ENCODE measurements at regions not wholly inside any gene's neighbourhood (a gene's known extent, or its start where the extent isn't known, plus 50 kb on each side); places are given as distances from the start of the nearest gene placed in this dataset.
A peak's percentile ranks its signal among the peaks of the same experiment; 100 is the strongest.

- Mint-ChIP-seq H3K27me3 (no peaks in the 10 kb centered on the region), H3K9me3 (no peaks in the 10 kb centered on the region), H3K27ac (ENCODE audit: low read depth) (no peak overlapping the region), H3K36me3 (ENCODE audit: insufficient read depth) (no peaks in the 10 kb centered on the region), H3K4me3 (no peak overlapping the region), H3K4me1 (no peaks in the 10 kb centered on the region)
- no peak for DNase-seq (ENCODE audit: low spot score in 2 of 2)
- no peak for ATAC-seq (replicated peaks; ENCODE audit: extremely low read depth, poor library complexity, severe bottlenecking)
Observed at GRCh38 chr17:72004611-72005331, 116.0 kb upstream of the SOX9 start.

GRCh38 chr17:72005332-72006163, 115.3 kb upstream of the SOX9 start:
- Mint-ChIP-seq H3K27ac (ENCODE audit: low read depth) (no peak overlapping the region), H3K9me3 (no peaks in the 10 kb centered on the region), H3K27me3 (no peaks in the 10 kb centered on the region), H3K36me3 (ENCODE audit: insufficient read depth) (no peaks in the 10 kb centered on the region), H3K4me3 (no peak overlapping the region), H3K4me1 (no peaks in the 10 kb centered on the region)
- no peak for ATAC-seq (replicated peaks; ENCODE audit: extremely low read depth, poor library complexity, severe bottlenecking)
- DNase-seq (ENCODE audit: low spot score in 2 of 2) = no peak

DNA sequence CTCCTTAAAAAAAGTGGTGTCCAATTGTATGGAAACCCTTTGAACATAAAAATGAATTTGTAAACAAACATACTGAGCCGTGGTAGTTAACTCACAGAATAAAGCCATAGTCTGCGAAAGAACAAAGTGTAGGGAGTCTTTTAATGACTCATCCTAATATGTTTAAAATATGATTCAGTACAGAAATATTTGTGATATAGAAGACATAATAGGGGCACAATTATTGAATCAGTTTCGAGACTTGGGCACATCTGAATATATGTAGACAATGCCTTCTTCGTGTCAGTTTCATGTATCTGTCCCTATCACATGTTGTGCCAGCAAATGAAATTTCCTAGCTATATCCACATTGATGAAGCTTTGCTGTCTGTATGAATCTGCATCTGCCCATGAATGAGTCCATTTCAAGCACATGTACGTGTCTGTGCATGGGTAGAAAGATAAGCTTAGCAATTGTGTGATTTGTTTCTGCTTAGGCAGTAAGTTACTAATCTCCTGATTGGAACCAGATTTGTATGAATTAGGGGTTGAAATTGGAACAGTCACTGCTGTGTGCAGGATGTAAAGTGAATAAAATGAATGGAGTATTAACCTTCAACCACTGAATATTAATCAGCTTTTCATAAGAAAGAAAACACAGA, 112.5 kb upstream of the SOX9 start:
- ATAC-seq (replicated peaks; ENCODE audit: extremely low read depth, poor library complexity, severe bottlenecking) (no peak), DNase-seq (ENCODE audit: low spot score in 2 of 2) (no peak)
- Mint-ChIP-seq H3K9me3 (no peaks in the 10 kb centered on the region), H3K4me1 (no peaks in the 10 kb centered on the region), H3K27ac (ENCODE audit: low read depth) (no peak overlapping the region), H3K36me3 (ENCODE audit: insufficient read depth) (no peaks in the 10 kb centered on the region), H3K27me3 (no peaks in the 10 kb centered on the region), H3K4me3 (no peak overlapping the region)

GRCh38 chr17:72011561-72011960, 109.3 kb upstream of the SOX9 start:
- H3K27ac Mint-ChIP-seq (ENCODE audit: low read depth) = no peak overlapping the region
- H3K27me3 Mint-ChIP-seq = no peaks in the 10 kb centered on the region
- ATAC-seq (replicated peaks; ENCODE audit: extremely low read depth, poor library complexity, severe bottlenecking) = no peak
- no peaks in the 10 kb centered on the region for H3K36me3 Mint-ChIP-seq (ENCODE audit: insufficient read depth)
- no peaks in the 10 kb centered on the region for H3K4me1 Mint-ChIP-seq
- peaks cover 13% of the 10 kb centered on the region for H3K9me3 Mint-ChIP-seq
- no peak for DNase-seq (ENCODE audit: low spot score in 2 of 2)
- no peak overlapping the region for H3K4me3 Mint-ChIP-seq

DNA sequence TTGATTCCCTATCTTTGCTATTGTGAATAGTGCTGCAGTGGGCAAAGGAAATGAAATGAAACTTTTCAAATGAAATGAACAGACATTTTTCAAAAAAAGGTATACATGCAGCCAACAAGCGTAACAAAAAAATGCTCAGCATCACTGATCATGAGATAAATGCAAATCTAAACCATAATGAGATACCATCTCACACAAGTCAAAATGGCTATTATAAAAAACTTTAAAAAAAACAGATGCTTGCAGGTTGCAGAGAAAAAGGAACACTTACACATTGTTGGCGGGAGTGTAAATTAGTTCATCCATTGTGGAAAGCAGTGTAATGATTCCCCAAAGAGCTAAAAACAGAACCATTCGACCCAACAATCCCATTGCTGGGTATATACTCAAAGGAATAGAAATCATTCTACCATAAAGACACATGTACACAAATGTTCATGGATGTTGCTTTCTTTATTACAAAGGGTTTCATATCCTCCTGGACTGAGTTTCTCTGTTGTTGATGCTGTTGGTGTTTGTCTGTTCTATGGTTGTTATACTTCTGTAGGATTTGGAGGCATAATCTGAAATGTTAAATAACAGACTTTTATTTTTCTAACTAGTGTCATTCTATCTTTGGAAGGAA, 99.3 kb upstream of the SOX9 start:
- no peak overlapping the region for H3K27ac Mint-ChIP-seq (ENCODE audit: low read depth)

DNA sequence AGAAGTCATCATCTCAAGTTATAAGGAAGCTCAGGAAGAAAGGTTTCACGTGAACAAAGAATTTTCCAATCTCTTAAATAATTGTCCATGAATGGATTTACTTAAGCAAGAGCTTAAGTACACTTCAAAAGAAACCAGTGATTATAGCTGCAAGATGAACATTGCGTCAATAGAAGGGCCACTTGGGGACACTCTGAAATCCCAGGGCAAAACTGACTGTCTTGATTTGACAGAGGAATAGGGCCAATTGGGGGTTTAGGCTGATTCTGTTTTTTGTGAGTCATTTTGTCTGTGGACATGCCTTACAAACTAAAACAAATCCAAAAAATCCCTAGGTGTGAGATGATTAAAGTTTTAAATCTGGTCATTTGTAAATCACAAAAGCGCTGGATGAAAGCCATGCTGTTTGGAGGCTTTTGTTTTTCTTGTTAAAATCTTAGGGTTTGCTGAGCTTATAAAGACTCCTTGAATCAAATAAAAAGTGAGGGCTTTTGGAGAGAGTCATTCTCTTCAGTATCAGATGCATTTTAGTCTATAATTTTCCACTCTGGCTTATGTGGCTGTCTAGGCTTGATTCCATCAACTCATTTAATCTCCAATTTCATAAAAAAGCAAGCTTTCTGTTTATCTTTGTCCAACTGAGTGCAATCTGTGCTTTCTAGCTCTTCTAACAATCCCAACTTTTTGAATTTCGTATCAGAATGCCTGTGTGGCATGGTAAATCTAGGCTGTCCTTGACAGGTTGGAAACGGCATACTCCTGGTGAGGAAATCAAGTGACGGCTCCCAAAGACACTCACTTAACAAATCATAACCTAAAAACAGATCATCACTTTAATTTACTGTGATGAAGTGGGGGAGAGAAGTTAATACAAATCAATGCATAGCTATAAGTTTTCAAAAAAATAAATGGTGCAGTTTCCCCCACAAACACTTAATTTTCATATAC, 98.2 kb upstream of the SOX9 start:
- Mint-ChIP-seq H3K27me3 (no peaks in the 10 kb centered on the region), H3K36me3 (ENCODE audit: insufficient read depth) (no peaks in the 10 kb centered on the region), H3K9me3 (peaks cover 9% of the 10 kb centered on the region), H3K4me3 (no peak overlapping the region), H3K4me1 (no peaks in the 10 kb centered on the region), H3K27ac (ENCODE audit: low read depth) (no peak overlapping the region)
- DNase-seq (ENCODE audit: low spot score in 2 of 2) (no peak), ATAC-seq (replicated peaks; ENCODE audit: extremely low read depth, poor library complexity, severe bottlenecking) (no peak)

More for the DNA sequence above, 99.3 kb upstream of the SOX9 start:
- ATAC-seq (replicated peaks; ENCODE audit: extremely low read depth, poor library complexity, severe bottlenecking) (no peak), DNase-seq (ENCODE audit: low spot score in 2 of 2) (no peak)
- no peaks in the 10 kb centered on the region for H3K36me3 Mint-ChIP-seq (ENCODE audit: insufficient read depth)
- H3K4me3 Mint-ChIP-seq = no peak overlapping the region
- no peaks in the 10 kb centered on the region for H3K4me1 Mint-ChIP-seq
- peaks cover 16% of the 10 kb centered on the region for H3K9me3 Mint-ChIP-seq
- H3K27me3 Mint-ChIP-seq = no peaks in the 10 kb centered on the region

DNA sequence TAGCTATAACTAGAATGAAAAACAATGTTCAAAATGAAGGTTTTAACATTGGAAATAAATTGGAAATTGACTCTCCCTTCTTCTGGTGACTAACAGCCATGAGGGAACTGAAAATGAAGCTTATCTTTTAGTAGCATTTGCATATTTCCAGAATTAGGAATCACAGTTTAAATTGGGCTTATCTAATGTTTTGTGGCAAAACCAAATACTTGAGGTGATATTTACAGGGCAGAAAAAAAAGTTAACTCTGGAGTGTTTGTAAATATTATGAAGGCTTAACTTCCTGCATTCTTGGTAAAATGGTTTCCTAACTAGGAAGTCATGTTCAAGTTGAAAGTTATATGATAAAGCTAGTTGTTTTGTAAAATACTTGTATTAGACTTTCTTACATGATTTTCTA, 96.4 kb upstream of the SOX9 start:
- Mint-ChIP-seq H3K27ac (ENCODE audit: low read depth) (no peak overlapping the region), H3K36me3 (ENCODE audit: insufficient read depth) (no peaks in the 10 kb centered on the region), H3K4me3 (no peak overlapping the region), H3K4me1 (no peaks in the 10 kb centered on the region), H3K9me3 (peaks cover 5% of the 10 kb centered on the region), H3K27me3 (no peaks in the 10 kb centered on the region)
- DNase-seq (ENCODE audit: low spot score in 2 of 2) = no peak
- ATAC-seq (replicated peaks; ENCODE audit: extremely low read depth, poor library complexity, severe bottlenecking) = no peak

- Mint-ChIP-seq H3K4me1 (no peaks in the 10 kb centered on the region), H3K36me3 (ENCODE audit: insufficient read depth) (no peaks in the 10 kb centered on the region), H3K27ac (ENCODE audit: low read depth) (no peak overlapping the region), H3K9me3 (peaks cover 5% of the 10 kb centered on the region), H3K4me3 (no peak overlapping the region), H3K27me3 (no peaks in the 10 kb centered on the region)
- no peak for ATAC-seq (replicated peaks; ENCODE audit: extremely low read depth, poor library complexity, severe bottlenecking)
- DNase-seq (ENCODE audit: low spot score in 2 of 2) = no peak
Observed at GRCh38 chr17:72025113-72025512, 95.7 kb upstream of the SOX9 start.

- peaks cover 2% of the 10 kb centered on the region for H3K36me3 Mint-ChIP-seq (ENCODE audit: insufficient read depth)
- peak overlapping the region; percentile 75 for H3K4me3 Mint-ChIP-seq
- no peak for DNase-seq (ENCODE audit: low spot score in 2 of 2)
- H3K27me3 Mint-ChIP-seq = no peaks in the 10 kb centered on the region
- peak; percentile 67 for ATAC-seq (replicated peaks; ENCODE audit: extremely low read depth, poor library complexity, severe bottlenecking)
- no peaks in the 10 kb centered on the region for H3K9me3 Mint-ChIP-seq
- peaks cover 12% of the 10 kb centered on the region for H3K4me1 Mint-ChIP-seq
- H3K27ac Mint-ChIP-seq (ENCODE audit: low read depth) = peak overlapping the region; percentile 47
Observed at GRCh38 chr17:72030067-72030899, 90.5 kb upstream of the SOX9 start.

DNA sequence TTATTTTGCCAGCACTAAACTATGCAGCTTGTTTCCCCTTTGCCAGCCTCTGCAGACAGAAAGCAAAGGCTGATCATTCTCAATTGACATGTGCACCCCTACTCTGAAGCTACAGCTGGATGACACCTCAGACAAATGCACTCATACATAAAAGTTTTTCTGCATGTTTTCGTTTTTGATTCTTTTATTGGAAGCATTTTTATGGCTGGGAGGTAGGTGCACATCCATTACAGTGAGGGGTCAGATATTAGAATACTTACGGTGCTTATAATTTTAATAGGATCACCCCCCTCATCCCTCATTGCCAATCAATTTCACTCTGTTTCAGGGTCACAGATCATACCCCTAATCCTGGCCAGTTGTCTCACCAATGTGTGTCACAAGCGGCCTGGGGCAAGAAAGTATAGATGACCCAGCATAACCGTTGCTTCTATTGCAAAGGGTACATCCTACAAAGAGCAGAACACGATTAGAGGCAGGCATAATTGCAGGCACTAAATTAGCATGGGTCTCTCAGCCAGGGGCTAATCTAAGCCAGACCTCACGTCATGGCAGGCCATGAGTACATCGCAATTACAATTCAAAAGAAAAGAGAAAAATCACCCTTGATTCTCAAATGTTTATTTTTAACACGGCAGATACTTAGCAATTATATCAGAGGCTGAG, 89.5 kb upstream of the SOX9 start:
- Mint-ChIP-seq H3K27ac (ENCODE audit: low read depth) (peak overlapping the region; percentile 47), H3K4me3 (peak overlapping the region; percentile 75), H3K27me3 (no peaks in the 10 kb centered on the region), H3K9me3 (peaks cover 3% of the 10 kb centered on the region), H3K4me1 (peaks cover 12% of the 10 kb centered on the region), H3K36me3 (ENCODE audit: insufficient read depth) (peaks cover 2% of the 10 kb centered on the region)
- ATAC-seq (replicated peaks; ENCODE audit: extremely low read depth, poor library complexity, severe bottlenecking) (no peak), DNase-seq (ENCODE audit: low spot score in 2 of 2) (no peak)

GRCh38 chr17:72033334-72033733, 87.5 kb upstream of the SOX9 start:
- peaks cover 6% of the 10 kb centered on the region for H3K9me3 Mint-ChIP-seq
- no peaks in the 10 kb centered on the region for H3K27me3 Mint-ChIP-seq
- no peak for DNase-seq (ENCODE audit: low spot score in 2 of 2)
- ATAC-seq (replicated peaks; ENCODE audit: extremely low read depth, poor library complexity, severe bottlenecking) = no peak
- H3K4me1 Mint-ChIP-seq = peaks cover 12% of the 10 kb centered on the region
- no peak overlapping the region for H3K4me3 Mint-ChIP-seq
- no peak overlapping the region for H3K27ac Mint-ChIP-seq (ENCODE audit: low read depth)
- H3K36me3 Mint-ChIP-seq (ENCODE audit: insufficient read depth) = peaks cover 2% of the 10 kb centered on the region
